Chondrocyte (in vitro differentiated cells): ENCODE measurements at regions not wholly inside any gene's neighbourhood (a gene's known extent, or its start where the extent isn't known, plus 50 kb on each side); places are given as distances from the start of the nearest gene placed in this dataset.

Experiments used
- DNase-seq: peaks from one replicate; pipeline ENCODE4 v3.0.0; 2021; ENCODE audit warnings: mixed read lengths, low spot score
- H3K27ac Mint-ChIP-seq: one replicate; pipeline ENCODE4 v1.8.0; 2021; ENCODE audit warnings: mild to moderate bottlenecking, moderate library complexity, mixed read lengths; ENCODE audit not compliant: unreplicated experiment
- H3K27me3 Mint-ChIP-seq: 2 replicates; pipeline ENCODE4 v1.8.0; 2021; ENCODE audit warnings: low read depth, mixed read lengths
- H3K36me3 Mint-ChIP-seq: 2 replicates; pipeline ENCODE4 v1.8.0; 2021; ENCODE audit warnings: low read depth, mixed read lengths
- H3K4me1 Mint-ChIP-seq: 2 replicates; pipeline ENCODE4 v1.8.0; 2021; ENCODE audit warnings: low read depth, mild to moderate bottlenecking, mixed read lengths
- H3K4me3 Mint-ChIP-seq: one replicate; pipeline ENCODE4 v1.8.0; 2021; ENCODE audit warnings: mild to moderate bottlenecking, moderate library complexity, mixed read lengths; ENCODE audit not compliant: unreplicated experiment
- H3K9me3 Mint-ChIP-seq: 2 replicates; pipeline ENCODE4 v1.8.0; 2021; ENCODE audit warnings: low read depth, mixed read lengths
- TF ChIP-seq, protein P1 (sequence below): fragments of 200-600 bp; sonication (generic); IDR thresholded peaks from 2 replicates; pipeline ENCODE4 v1.5.0; 2021; ENCODE audit warnings: antibody characterized with exemption, mild to moderate bottlenecking, moderate library complexity

- Mint-ChIP-seq H3K9me3 (no peaks in the 10 kb centered on the region), H3K4me1 (no peaks in the 10 kb centered on the region), H3K27ac (no peak overlapping the region), H3K36me3 (no peaks in the 10 kb centered on the region), H3K27me3 (no peaks in the 10 kb centered on the region), H3K4me3 (no peak overlapping the region)
- DNase-seq, result no peak
- TF ChIP-seq, protein P1, sequence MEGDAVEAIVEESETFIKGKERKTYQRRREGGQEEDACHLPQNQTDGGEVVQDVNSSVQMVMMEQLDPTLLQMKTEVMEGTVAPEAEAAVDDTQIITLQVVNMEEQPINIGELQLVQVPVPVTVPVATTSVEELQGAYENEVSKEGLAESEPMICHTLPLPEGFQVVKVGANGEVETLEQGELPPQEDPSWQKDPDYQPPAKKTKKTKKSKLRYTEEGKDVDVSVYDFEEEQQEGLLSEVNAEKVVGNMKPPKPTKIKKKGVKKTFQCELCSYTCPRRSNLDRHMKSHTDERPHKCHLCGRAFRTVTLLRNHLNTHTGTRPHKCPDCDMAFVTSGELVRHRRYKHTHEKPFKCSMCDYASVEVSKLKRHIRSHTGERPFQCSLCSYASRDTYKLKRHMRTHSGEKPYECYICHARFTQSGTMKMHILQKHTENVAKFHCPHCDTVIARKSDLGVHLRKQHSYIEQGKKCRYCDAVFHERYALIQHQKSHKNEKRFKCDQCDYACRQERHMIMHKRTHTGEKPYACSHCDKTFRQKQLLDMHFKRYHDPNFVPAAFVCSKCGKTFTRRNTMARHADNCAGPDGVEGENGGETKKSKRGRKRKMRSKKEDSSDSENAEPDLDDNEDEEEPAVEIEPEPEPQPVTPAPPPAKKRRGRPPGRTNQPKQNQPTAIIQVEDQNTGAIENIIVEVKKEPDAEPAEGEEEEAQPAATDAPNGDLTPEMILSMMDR, result no peak
These were observed 50.6 kb upstream of the JAZF1 start for GRCh38 chr7:28231176-28231575.

DNA sequence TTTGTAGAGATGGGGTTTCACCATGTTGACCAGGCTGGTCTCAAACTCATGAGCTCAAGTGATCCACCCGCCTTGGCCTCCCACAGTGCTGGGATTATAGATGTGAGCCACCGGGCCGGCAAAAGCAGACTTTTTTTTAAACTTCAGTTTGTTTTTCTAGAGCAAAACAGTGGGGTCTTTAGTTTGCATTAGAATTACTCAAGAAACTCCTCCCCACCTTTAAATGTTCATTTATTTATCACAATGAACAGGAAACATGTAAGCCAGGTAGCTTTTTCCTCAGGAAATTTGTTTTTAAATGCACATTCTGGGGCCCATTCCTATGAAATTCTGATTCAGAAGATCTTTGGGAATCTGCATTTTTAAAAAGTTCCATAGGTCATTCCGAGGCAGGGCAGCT lies 56.0 kb upstream of the JAZF1 start:
- Mint-ChIP-seq H3K27ac (no peak overlapping the region), H3K9me3 (no peaks in the 10 kb centered on the region), H3K27me3 (no peaks in the 10 kb centered on the region), H3K4me1 (no peaks in the 10 kb centered on the region), H3K4me3 (no peak overlapping the region), H3K36me3 (no peaks in the 10 kb centered on the region)
- DNase-seq, result no peak
- TF ChIP-seq, protein P1, result no peak

GRCh38 chr7:28237363-28237762 lies 56.8 kb upstream of the JAZF1 start:
- H3K27me3 Mint-ChIP-seq, result no peaks in the 10 kb centered on the region
- no peak overlapping the region for H3K27ac Mint-ChIP-seq
- H3K4me1 Mint-ChIP-seq, result no peaks in the 10 kb centered on the region

GRCh38 chr7:28239823-28240204 lies 59.2 kb upstream of the JAZF1 start:
- no peak for DNase-seq
- Mint-ChIP-seq H3K27me3 (no peaks in the 10 kb centered on the region), H3K4me1 (no peaks in the 10 kb centered on the region), H3K36me3 (no peaks in the 10 kb centered on the region), H3K4me3 (no peak overlapping the region), H3K27ac (no peak overlapping the region), H3K9me3 (no peaks in the 10 kb centered on the region)
- TF ChIP-seq, protein P1, result no peak

More at GRCh38 chr7:28237363-28237762, 56.8 kb upstream of the JAZF1 start:
- DNase-seq, result no peak
- no peak overlapping the region for H3K4me3 Mint-ChIP-seq
- TF ChIP-seq, protein P1, result no peak
- no peaks in the 10 kb centered on the region for H3K36me3 Mint-ChIP-seq
- H3K9me3 Mint-ChIP-seq, result no peaks in the 10 kb centered on the region

DNA sequence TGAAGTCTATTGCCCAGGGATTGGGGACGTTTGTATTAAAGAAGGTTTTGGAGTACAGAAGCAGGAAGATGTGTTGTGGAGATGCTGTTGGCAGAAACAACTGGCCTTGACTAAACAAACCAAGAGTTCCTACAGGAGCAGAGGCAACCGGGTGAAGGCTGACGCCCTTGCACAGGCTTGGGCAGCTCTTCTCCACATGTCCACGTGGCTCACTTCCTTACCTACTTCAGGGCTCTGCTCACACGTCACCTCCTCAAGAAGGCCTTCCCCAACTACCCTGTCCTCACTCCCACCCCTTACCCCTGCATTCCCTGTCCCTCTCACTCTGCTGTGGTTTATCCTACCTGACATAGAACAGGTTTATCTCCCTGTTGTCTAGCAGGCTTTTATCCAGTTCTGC lies 59.9 kb upstream of the JAZF1 start:
- Mint-ChIP-seq H3K27ac (no peak overlapping the region), H3K4me1 (no peaks in the 10 kb centered on the region), H3K9me3 (no peaks in the 10 kb centered on the region), H3K27me3 (no peaks in the 10 kb centered on the region), H3K4me3 (no peak overlapping the region), H3K36me3 (no peaks in the 10 kb centered on the region)
- TF ChIP-seq, protein P1, result no peak
- no peak for DNase-seq
